Activated CD4-positive, alpha-beta T cell treated with anti-CD3 and anti-CD28 coated beads for 48 hours (primary cell): ENCODE measurements at regions not wholly inside any gene's neighbourhood (a gene's known extent, or its start where the extent isn't known, plus 50 kb on each side); places are given as distances from the start of the nearest gene placed in this dataset.

Experiments used
- DNase-seq: peaks from one replicate; pipeline ENCODE4 v3.0.0-alpha.2; 2020

- no peak for DNase-seq
Observed at GRCh38 chr2:216808805-216809425, 50.9 kb downstream of the TNP1 start.

- DNase-seq, result no peak
Observed at GRCh38 chr2:216807857-216808272, 52.0 kb downstream of the TNP1 start.

- DNase-seq, result no peak
Observed at GRCh38 chr2:216804357-216805350, 55.2 kb downstream of the TNP1 start.

GRCh38 chr2:216803791-216804190 lies 56.1 kb downstream of the TNP1 start:
- no peak for DNase-seq

- no peak for DNase-seq
Observed at GRCh38 chr2:216802516-216803215, 57.2 kb downstream of the TNP1 start.

- DNase-seq, result no peak
Observed at GRCh38 chr2:216800836-216801235, 59.0 kb downstream of the TNP1 start.

GRCh38 chr2:216799873-216800431 lies 59.9 kb downstream of the TNP1 start:
- DNase-seq, result no peak

GRCh38 chr2:216796115-216796840 lies 63.6 kb downstream of the TNP1 start:
- DNase-seq, result no peak

GRCh38 chr2:216793386-216793785 lies 66.5 kb downstream of the TNP1 start:
- DNase-seq, result no peak

GRCh38 chr2:216792222-216793021 lies 67.4 kb downstream of the TNP1 start:
- DNase-seq, result no peak

GRCh38 chr2:216791303-216791702 lies 68.6 kb downstream of the TNP1 start:
- DNase-seq, result no peak

GRCh38 chr2:216789081-216789480 lies 70.8 kb downstream of the TNP1 start:
- DNase-seq, result no peak

- no peak for DNase-seq
Observed at GRCh38 chr2:216787851-216788540, 71.9 kb downstream of the TNP1 start.

- no peak for DNase-seq
Observed at GRCh38 chr2:216786676-216787075, 73.2 kb downstream of the TNP1 start.

GRCh38 chr2:216784456-216784855 lies 75.4 kb downstream of the TNP1 start:
- no peak for DNase-seq

GRCh38 chr2:216781709-216782108 lies 78.2 kb downstream of the TNP1 start:
- no peak for DNase-seq

- no peak for DNase-seq
Observed at GRCh38 chr2:216780843-216781242, 79.0 kb downstream of the TNP1 start.

GRCh38 chr2:216777637-216778273 lies 82.1 kb downstream of the TNP1 start:
- peak; percentile 63 for DNase-seq

GRCh38 chr2:216776066-216776850 lies 80.9 kb upstream of the IGFBP5 start:
- no peak for DNase-seq

- DNase-seq, result no peak
Observed at GRCh38 chr2:216775043-216775453, 79.7 kb upstream of the IGFBP5 start.
